HepG2 (cell line): ENCODE measurements at regions not wholly inside any gene's neighbourhood (a gene's known extent, or its start where the extent isn't known, plus 50 kb on each side); places are given as distances from the start of the nearest gene placed in this dataset.

Source experiments
- AGO1 ChIP-seq: fragments of 200-400 bp; formaldehyde crosslinking; IDR thresholded peaks from 2 replicates; pipeline ENCODE4 v1.6.1; 2017; ENCODE audit warnings: mild to moderate bottlenecking, low read depth, low read length, moderate library complexity; ENCODE audit not compliant: poor library complexity, severe bottlenecking
- ARNTL ChIP-seq: sonication (generic); formaldehyde crosslinking; IDR thresholded peaks from 2 replicates; pipeline ENCODE4 v1.4.0; 2020; ENCODE audit warnings: mild to moderate bottlenecking, missing genetic modification reagents
- CTCF ChIP-seq: sonication (generic); formaldehyde crosslinking; IDR thresholded peaks from 2 replicates; pipeline ENCODE4 v1.5.0; 2020; ENCODE audit warnings: mild to moderate bottlenecking, missing genetic modification reagents, moderate library complexity
- DBP ChIP-seq: sonication (generic); formaldehyde crosslinking; IDR thresholded peaks from 2 replicates; pipeline ENCODE4 v1.4.0; 2020; ENCODE audit warnings: missing genetic modification reagents; ENCODE audit errors: not compliant biosample characterization
- DPF2 ChIP-seq: sonication (generic); formaldehyde crosslinking; IDR thresholded peaks from 2 replicates; pipeline ENCODE4 v1.4.0; 2020; ENCODE audit warnings: mild to moderate bottlenecking, low read depth, missing genetic modification reagents, borderline replicate concordance
- ESRRA ChIP-seq: sonication (generic); formaldehyde crosslinking; IDR thresholded peaks from 2 replicates; pipeline ENCODE4 v1.5.1; 2020; ENCODE audit warnings: mild to moderate bottlenecking, low read depth, missing genetic modification reagents
- FOXA3 ChIP-seq: IDR thresholded peaks from 2 replicates; pipeline ENCODE4 v1.6.1; 2016; ENCODE audit warnings: missing genetic modification reagents, missing compliant biosample characterization
- FOXP1 ChIP-seq, 2 experiments: fragments of 450-650 bp in 1 of 2; IDR thresholded peaks; 2 replicates each; pipeline ENCODE4 v1.6.1; 2017 to 2018; ENCODE audit warnings: antibody characterized with exemption in 1 of 2
- GTF3A ChIP-seq: sonication (generic); formaldehyde crosslinking; conservative IDR thresholded peaks from 2 replicates; pipeline ENCODE4 v1.4.0; 2020; ENCODE audit warnings: mild to moderate bottlenecking, missing genetic modification reagents
- HDAC1 ChIP-seq: sonication (generic); formaldehyde crosslinking; IDR thresholded peaks from 2 replicates; pipeline ENCODE4 v1.5.1; 2020; ENCODE audit warnings: mild to moderate bottlenecking, missing genetic modification reagents
- HNF4A ChIP-seq: sonication (generic); formaldehyde crosslinking; IDR thresholded peaks from 2 replicates; pipeline ENCODE4 v1.4.0; 2020; ENCODE audit warnings: missing genetic modification reagents
- ISX ChIP-seq: sonication (generic); formaldehyde crosslinking; conservative IDR thresholded peaks from 2 replicates; pipeline ENCODE4 v1.5.0; 2020; ENCODE audit warnings: missing genetic modification reagents
- KDM6A ChIP-seq: IDR thresholded peaks from 2 replicates; pipeline ENCODE4 v1.6.1; 2016; ENCODE audit warnings: low read depth
- PCBP2 ChIP-seq: fragments of 200-400 bp; formaldehyde crosslinking; optimal IDR thresholded peaks from 2 replicates; pipeline ENCODE3; 2018; ENCODE audit warnings: low read length, low read depth; ENCODE audit not compliant: poor library complexity, severe bottlenecking
- RELA ChIP-seq: sonication (generic); formaldehyde crosslinking; IDR thresholded peaks from 2 replicates; pipeline ENCODE4 v1.4.0; 2020; ENCODE audit warnings: missing genetic modification reagents
- RFX1 ChIP-seq: fragments of 450-650 bp; IDR thresholded peaks from 2 replicates; pipeline ENCODE4 v1.6.1; 2017
- SRY ChIP-seq: sonication (generic); formaldehyde crosslinking; IDR thresholded peaks from 2 replicates; pipeline ENCODE4 v1.8.0; 2022; ENCODE audit warnings: mild to moderate bottlenecking, missing genetic modification reagents
- ZBTB37 ChIP-seq: sonication (generic); formaldehyde crosslinking; IDR thresholded peaks from 2 replicates; pipeline ENCODE4 v1.4.0; 2020; ENCODE audit warnings: mild to moderate bottlenecking, missing genetic modification reagents
- ZNF564 ChIP-seq: sonication (generic); formaldehyde crosslinking; IDR thresholded peaks from 2 replicates; pipeline ENCODE4 v1.8.1; 2023; ENCODE audit warnings: mild to moderate bottlenecking, missing genetic modification reagents
- ZNF660 ChIP-seq: sonication (generic); formaldehyde crosslinking; IDR thresholded peaks from 2 replicates; pipeline ENCODE4 v1.5.1; 2020; ENCODE audit warnings: mild to moderate bottlenecking, low read depth, missing genetic modification reagents, borderline replicate concordance
- ZSCAN31 ChIP-seq: sonication (generic); formaldehyde crosslinking; IDR thresholded peaks from 2 replicates; pipeline ENCODE4 v1.5.0; 2020; ENCODE audit warnings: low read depth, mild to moderate bottlenecking, missing genetic modification reagents
- ZXDC ChIP-seq: sonication (generic); formaldehyde crosslinking; IDR thresholded peaks from 2 replicates; pipeline ENCODE4 v1.5.0; 2020; ENCODE audit warnings: mild to moderate bottlenecking, missing genetic modification reagents

GRCh38 chr2:126990605-126991532 lies 92.2 kb downstream of the TEX51 start (continued):
- TF ChIP-seq GTF3A (CRISPR knock-in tag) (0 out of 2 replicates have a peak, but pooled peaks have one; percentile 48), FOXP1 (IDR thresholded peaks at IDR 0.05) (0 out of 2 replicates have a peak, but pooled peaks have one; percentile 50), FOXP1 (CRISPR knock-in tag; IDR thresholded peaks at IDR 0.05) (peak; percentile 85), FOXA3 (CRISPR knock-in tag) (peak; percentile 86; the same call in 1 of the 2 replicates), PCBP2 (no peak), SRY (CRISPR knock-in tag) (no peak), DBP (CRISPR knock-in tag) (no peak), ISX (no peak), ZXDC (CRISPR knock-in tag) (no peak), RELA (CRISPR knock-in tag) (no peak), ESRRA (CRISPR knock-in tag) (no peak), HDAC1 (CRISPR knock-in tag) (peak; percentile 59; the same call in 1 of the 2 replicates), AGO1 (no peak), DPF2 (CRISPR knock-in tag) (peak; percentile 86), KDM6A (CRISPR knock-in tag) (peak; percentile 53), ZBTB37 (peak; percentile 80; the same call in 1 of the 2 replicates), ZNF564 (CRISPR knock-in tag) (no peak), ARNTL (no peak; the same call in 1 of the 2 replicates), HNF4A (CRISPR knock-in tag) (peak; percentile 79), CTCF (CRISPR knock-in tag) (no peak), ZNF660 (CRISPR knock-in tag) (no peak), RFX1 (no peak), ZSCAN31 (no peak)
